Left renal cortex interstitium (tissue), 4 donors: ENCODE measurements at regions not wholly inside any gene's neighbourhood (a gene's known extent, or its start where the extent isn't known, plus 50 kb on each side); places are given as distances from the start of the nearest gene placed in this dataset.

Experiments used
- DNase-seq, 4 donors: peaks; one replicate each; pipeline ENCODE4 v3.0.0-alpha.2; 2013; ENCODE audit warnings: low read depth in 4 of 4, low spot score in 2 of 4, missing footprints in 1 of 4

DNA sequence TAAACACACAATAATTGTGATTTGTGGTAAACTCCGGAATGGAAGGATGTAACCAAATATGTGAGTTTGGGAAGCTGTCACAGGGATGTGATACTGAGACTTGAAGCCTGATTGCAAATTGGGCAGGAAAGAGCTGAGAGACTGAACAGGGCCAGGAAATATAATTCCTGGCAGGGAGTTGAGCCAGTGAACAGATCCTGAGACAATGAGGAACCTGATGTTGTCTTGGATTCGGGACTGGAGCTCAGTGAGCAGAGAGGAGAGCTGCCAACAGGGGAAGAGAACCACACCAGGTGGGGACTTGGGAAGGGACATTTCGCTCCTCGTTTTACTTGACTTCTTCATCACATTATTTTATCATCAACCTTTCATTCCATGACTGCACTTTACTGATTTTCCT lies 386.0 kb downstream of the TLL1 start:
- no peak for DNase-seq

DNA sequence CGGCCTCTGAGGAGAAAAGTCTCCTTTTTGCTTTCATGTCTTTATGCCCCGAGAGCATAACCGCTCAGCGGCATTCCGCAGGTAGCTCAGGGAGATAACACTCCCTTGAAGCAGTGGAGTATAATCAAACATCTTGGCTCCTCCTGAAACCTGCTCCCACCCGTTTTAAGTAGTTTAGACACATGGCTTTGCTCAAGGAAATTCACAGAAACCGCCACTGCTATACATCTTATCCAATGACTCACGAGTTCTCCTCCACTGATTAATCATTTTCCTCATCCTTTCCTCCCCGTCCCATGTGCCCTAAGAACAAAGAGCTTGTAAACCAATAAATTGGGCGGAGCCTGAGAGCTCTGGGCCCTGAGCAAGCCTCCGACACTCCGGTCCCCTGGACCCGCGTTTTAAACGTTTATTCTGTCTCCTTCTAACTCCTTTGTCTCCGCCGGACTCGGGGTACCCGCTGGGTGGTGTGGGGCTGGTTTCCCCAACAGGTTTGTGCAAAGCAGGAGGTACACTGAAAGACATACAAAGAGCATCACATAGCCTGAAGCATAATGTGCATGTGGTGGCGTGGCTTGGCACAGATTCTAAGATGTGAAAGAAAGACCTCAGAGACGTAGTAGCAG lies 401.2 kb downstream of the TLL1 start:
- DNase-seq, result no peak

DNA sequence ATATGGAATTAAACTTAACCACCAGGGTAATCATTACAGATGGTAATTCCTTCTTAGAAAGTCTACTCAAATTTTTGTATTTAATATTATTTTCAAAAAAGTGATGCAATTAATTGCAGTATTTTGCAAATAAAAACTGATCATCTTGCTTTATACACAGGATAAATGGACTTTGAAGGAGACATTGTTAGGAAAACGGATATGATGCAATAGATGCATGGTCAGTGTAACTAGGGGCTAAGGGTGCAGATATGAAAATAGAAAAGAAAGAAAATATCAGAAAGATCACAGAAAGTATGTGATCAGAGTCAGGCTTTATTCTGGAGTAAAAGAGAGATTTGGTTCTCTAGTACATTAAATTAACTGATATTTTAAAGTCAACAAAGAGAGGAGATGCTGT lies 401.7 kb downstream of the TLL1 start:
- no peak for DNase-seq

DNA sequence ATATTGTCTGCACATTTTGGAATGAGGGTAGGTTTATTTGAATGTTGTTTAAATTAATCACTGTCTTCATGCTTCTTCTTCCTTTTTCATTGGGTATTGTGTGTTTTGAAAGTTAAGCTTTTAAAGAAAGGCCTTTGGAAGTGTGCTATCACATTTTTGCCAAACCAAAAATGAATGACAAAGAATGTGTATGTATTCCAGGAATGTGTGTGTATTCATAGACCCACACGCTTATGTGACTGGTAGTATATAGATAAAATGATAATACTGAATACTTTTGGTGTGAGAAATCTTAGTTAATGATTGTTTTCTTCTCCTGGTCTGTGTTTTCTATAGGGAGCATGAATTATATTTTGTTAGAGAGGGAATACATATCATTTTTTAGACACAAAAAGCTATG lies 404.4 kb downstream of the TLL1 start:
- no peak for DNase-seq

DNA sequence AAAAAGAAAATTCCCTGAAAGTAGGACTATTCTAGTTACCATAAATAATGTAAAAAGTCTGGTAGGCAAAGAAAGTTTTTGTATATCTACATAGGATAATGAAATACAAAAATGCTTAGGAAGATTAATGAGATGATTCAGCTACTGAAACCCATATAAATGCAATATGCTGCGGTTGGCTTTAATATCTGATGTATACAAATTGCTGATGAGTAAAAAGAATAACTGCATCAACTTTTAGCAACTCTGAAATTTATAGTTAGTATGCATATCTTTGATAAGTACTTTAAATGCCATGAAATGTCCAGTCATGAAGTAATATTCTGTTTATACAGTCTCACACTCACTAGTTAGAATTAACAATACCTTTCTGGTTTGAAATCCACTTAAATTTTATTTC lies 404.8 kb downstream of the TLL1 start:
- DNase-seq, result no peak

DNA sequence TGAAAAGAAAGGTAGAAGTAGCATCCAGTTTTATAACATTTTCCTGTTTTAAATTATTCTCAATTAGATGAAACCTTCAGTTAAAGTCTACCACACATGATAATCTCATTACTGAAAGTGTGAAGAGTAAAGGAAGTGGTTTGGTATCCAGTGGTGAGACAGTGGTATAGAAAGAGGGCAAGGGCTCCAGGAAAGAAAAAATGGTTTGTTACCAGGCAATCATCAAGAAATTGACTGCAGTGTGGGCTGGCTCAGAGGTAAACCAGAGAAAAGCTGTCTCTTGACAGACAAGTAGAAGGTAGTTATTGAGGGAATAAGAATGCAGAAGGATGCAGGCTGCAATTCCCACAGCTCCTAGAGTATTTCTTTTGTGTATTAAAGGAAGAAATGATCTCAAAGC lies 406.2 kb downstream of the TLL1 start:
- no peak for DNase-seq

DNA sequence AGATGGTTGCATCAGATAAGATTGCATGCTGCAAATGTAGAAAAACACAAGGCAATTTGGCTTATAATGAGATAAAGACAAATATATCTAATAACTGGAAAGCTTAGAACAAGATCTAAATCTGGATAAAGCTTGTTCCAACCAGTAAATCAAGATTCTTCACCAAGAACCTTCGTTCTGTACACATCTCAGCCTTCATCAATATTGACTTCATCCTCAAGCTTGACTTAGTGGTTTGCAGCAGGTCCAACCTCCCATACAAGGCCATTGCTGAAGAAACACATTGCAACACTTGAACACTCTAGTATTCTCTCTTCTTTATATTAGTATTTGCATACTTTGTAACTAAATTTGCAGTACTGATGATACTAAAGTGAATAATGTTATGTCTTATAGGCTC lies 407.6 kb downstream of the TLL1 start:
- no peak for DNase-seq

DNA sequence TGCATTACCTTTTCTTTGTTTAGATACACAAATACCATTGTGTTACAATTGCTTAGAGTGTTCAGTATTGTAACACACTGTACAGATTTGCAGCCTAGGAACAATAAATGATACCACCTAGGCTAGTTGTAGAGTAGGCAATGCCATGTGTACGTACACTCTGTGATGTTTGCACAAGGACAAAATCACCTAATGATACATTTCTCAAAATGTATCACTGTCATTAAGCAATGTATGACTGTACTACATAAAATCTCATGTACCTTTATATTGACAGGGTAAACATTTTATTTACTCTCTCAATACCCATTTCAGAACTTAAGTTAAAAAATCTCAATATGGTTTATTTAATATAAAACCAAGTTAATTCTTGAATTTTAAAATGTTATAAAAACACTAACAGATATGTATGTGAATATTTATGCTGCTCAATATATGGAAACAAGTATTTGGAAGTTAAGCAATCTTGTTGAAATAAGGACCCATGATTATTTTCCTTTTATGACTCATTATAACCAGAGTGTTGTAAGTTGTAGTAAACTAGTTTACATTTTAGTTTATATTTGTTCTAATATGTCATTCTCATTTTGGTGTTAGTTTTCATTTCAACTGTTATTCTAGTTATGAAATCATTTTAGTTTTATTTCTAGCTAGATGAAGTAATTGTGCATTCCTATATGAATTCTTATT lies 409.2 kb downstream of the TLL1 start:
- DNase-seq, result no peak

DNA sequence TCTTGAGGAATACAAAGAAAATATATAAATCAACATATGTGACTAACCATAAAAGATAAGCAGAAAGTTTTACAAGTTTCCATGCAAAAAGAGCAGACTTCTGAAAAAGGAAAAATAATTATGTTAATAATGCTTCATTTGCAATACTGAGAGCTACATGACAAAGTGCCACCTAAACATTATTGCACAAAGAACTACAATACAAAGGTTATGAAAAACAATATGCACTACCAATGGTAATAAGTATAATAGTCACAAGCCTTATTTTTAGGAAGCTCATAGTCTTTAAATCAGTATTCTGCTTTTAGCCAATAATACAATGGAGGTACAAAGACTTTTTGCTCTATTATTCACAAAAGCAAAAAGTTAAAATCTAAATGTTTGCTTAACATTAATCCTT lies 411.2 kb downstream of the TLL1 start:
- no peak for DNase-seq

DNA sequence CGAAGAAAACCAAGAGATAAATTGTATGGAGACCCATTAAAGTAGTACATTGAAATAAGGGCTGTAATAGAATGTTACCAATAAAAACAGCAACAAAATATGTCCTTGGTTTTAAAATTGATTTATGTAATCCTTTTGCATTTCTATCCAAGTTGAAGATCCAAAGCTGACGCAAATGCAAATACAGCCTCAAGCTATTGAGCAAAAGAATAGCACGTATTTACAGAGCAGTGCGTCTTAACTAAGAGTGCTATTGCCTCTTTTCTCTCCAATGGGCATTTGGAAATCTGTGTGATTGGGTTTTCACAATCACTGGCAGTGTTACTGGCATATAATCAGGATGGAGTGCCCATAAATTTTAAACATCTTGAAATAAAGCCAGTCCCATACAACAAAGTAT lies 417.4 kb downstream of the TLL1 start:
- no peak for DNase-seq

DNA sequence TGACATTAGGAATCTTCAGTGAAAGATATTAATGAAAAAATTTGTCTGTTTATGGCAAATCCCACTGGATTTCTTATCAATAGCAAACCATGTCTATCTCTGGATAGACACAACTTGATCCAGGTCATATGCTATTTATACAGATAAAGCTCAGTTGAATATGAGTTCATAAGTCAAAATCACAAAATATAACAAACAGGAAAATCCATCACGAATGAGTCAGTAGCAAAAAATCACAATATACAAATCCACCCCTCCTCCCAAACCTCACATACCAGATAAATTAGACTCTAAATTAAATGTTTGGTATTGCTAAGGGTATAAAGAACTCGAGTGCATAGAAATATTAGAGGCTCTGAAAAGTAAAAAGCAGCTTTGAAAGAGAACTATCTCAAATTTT lies 420.5 kb downstream of the TLL1 start:
- no peak for DNase-seq

DNA sequence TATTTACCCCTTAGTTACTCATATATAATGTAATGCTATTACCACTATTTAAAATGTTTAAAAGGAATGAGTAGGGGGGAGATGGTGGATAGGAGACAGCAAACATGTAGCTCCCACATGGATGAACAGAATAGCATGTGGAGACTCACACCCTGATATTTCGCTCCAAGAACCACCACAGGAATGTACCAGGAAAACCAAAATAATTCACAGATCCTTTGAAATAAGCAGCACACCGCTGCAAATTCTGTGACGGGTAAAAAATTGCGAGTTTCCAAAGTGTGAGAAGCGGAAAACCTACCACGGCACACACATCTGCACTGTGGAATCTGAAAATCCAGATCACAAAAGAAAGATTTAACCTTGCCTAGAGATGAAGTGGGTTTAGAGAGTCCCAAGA lies 428.2 kb downstream of the TLL1 start:
- DNase-seq, result no peak

DNA sequence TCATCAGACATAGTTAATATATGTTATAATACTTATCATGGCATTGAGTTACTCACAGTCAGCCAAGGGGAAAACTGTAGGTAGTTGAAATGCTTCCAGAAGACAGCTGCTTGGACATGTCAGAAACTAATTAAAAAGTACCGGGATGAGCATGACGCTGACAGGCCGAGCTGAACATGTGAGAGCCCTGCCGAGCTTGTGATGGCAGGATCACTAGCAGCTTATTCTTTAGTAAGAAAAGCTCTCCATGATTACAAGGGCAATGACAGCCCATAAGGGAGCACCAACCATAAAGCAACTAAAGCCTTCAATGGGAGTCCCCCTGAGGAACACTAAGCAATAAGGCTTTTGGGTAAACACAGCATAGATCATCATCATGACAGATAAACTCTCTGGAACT lies 435.6 kb downstream of the TLL1 start:
- DNase-seq, result no peak

DNA sequence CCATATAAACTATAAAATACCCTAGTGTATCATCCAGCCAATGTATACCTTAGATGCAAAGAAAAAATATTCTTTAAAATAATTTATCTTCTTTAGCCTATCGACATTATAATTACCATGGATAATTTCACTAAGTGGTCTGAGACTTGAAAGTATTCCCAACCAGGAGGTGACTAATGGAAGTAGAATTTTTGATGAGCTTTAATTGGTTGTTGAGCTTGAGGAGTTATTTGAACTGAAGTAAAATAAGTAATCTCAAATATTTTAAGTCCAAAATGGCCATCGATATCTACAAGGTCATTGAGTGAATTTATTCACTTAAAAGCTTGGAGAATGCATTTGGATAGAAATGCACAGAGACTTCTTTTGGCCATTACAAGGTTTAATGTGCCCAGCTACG lies 436.2 kb downstream of the TLL1 start:
- DNase-seq, result no peak

DNA sequence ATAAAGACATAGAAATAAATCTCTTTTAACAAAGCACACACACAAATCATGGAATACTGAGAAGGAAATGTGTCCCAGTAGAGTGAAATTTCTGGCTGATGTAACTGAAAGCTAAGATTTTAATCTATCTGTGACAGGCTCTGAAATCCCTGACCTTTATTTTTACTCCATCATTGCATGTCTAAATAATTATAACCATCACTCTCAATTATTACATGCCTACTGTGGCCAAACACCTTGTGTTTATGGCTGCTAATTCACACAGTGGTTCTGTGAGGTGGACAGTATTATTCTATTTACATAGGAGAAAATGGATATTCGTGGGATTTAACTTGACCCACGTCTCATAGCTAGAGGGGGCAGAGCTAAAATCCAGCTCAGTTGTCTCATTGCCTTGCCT lies 438.1 kb downstream of the TLL1 start:
- DNase-seq, result no peak

DNA sequence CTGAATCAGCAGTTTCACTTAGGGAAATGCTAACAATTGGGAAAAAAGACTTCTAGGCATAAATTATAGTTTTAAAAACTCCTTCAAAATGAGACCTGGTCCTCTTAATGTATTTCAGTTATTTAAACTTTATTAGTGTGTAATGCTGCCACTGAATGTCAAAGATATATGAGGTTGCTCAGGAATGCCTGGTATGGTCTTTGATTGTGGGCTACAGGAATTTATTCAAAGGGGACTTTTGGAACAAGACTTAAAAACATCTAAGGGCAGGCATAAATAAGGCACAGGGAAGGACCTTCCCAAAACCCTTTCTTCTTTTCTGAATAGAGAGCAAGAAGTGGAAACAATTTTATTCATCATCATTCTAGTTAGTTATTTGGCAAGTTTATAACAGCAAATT lies 439.1 kb downstream of the TLL1 start:
- no peak for DNase-seq

DNA sequence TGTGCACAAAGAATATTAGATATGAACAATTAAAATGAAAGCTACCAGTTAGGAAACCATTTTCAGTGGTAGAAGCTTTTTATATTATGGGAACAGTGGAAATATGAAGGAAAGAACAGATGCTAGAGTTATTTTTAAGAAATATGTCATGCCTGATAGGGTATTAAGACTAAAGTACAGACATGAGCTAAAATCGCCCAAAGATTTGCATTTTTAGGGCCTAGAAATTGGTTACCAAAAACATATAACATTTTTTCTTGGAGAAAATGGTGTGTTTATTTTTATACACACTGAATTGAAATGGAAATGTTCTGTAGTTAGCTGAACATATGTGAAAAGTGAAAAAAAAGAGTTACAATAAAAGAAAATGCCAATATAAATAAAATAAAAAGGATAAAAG lies 441.9 kb downstream of the TLL1 start:
- DNase-seq, result no peak

DNA sequence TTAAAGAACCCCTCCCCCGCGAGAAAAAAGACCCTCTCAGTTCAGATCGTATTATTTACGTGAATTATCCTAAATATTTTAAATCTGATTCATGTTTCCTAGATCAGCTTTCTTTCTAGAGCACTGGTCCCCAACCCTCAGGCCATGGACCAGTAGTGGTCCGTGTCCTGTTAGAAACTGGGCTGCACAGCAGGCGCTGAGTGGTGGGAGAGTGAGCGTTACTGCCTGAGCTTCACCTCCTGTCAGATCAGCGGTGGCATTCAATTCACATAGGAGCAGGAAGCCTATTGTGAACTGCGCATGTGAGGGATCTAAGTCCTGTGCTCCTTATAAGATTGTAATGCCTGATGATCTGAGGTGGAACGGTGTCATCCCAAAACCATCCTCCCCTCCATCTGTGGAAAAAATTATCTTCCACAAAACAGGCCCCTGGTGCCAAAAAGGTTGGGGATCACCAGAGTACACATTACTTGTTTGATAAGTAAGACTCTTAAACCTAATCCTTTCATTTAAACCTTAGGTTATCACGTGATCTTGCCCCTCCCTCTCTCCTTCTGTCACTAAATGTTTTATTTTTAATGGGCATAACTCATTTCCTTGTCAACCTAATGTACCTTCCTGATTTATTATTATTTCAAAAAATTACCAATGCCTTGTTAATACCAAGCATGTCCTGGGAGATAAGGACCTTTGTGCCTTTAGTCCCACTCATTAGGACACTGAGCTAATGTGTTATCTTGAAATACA lies 442.9 kb downstream of the TLL1 start:
- DNase-seq, result no peak

DNA sequence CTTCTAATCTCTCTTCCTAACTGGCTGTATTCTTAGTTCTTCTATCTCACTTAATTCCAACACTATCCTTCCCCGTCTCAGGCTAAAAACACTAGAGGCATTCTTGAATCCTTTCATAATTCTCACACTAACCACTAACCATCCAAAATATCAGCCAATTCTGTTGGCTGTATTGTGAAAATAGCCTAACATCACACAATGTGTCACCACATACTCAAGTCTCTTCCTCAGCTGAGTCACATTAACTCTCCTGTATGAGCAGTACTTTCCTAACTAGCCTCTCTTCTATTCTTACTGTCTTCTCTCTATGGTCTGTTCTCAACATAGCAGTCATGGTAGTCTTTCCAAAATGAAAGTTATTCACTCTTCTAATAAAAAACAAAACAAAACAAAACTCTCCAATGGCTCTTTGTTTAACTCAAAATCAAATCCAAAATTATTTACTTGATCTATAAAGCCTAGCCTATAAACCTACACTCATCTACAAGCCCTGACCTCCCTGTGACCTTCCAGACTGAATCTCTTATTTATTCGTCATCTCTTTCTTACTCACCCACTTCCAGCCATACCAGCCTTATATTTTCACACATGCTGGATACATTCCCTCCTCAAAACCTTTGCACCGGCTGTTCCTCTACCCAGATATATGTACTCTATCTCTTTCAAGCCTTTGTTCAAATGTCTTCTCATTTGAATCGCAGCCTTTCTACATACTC lies 445.9 kb downstream of the TLL1 start:
- no peak for DNase-seq

DNA sequence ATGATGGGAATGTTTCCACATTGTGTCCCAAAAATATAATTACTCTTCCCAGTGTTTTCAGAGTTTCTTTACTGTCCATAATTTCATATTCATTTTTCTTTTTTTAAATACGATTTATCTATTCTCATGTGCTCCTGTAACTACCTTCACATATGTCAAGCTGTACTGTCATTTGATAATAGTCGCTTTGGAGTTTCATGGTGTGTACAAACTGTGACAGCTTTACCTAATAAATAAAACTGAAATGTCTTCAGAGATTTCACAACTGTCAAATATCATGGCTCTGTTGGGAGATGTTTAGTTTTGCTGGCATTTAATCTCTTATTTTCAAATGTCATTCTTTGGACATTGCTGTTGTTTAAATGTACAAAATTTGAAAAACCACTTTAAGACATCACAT lies 450.2 kb downstream of the TLL1 start:
- DNase-seq, result no peak

DNA sequence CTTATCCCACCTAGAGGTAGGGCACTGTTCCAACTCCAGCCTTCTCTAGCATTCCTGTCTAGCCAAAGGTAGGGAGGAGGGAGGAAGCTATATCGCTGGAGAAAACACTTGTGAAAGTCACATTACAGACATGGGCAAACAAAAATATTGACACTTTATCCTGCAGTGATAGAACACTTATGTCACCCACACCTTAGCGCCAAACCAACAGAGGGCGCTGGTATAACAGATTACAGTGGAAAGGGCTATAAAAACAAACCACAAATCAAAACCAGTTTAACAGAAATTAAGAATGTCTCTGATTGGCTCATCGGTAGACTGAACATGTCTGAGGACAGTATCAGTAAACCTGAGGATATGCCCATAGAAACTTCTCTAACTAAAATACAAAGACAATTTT lies 451.3 kb downstream of the TLL1 start:
- no peak for DNase-seq
